ENCODE measurements at regions not wholly inside any gene's neighbourhood (a gene's known extent, or its start where the extent isn't known, plus 50 kb on each side); places are given as distances from the start of the nearest gene placed in this dataset.
"Not testable (repeated sequence)": the region's sequence is repeated elsewhere in the genome, so short reads cannot be mapped to it uniquely, and the experiment has no call there.

DNA sequence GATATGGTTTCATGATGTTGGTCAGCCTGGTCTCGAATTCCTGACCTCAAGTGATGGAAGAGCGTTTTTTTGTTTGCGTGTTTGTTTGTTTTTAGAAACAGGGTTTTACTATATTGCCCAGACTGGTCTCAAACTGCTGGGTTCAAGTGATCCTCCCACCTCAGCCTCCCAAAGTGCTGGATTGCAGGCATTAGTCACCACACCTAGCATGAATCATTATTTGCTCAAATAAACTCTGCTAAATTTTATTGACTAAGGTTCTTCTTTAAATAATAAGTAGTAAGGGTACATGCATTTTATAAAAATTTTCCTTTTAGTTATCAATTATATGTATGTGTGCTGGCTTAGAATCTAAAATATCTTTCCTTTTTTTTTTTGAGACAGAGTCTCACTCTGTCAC is 52.9 kb downstream of the ZBTB9 start:
- no peaks in the 10 kb centered on the region for H3K36me3 ChIP-seq (ENCODE audit: control insufficient read depth, insufficient read depth, low read length)
- DNase-seq (ENCODE audit: extremely low read depth, insufficient read length) = no peak
- H3K27me3 ChIP-seq (replicated peaks; ENCODE audit: control insufficient read depth, insufficient read depth, low read length) = no peaks in the 10 kb centered on the region
- TF ChIP-seq, protein P1, sequence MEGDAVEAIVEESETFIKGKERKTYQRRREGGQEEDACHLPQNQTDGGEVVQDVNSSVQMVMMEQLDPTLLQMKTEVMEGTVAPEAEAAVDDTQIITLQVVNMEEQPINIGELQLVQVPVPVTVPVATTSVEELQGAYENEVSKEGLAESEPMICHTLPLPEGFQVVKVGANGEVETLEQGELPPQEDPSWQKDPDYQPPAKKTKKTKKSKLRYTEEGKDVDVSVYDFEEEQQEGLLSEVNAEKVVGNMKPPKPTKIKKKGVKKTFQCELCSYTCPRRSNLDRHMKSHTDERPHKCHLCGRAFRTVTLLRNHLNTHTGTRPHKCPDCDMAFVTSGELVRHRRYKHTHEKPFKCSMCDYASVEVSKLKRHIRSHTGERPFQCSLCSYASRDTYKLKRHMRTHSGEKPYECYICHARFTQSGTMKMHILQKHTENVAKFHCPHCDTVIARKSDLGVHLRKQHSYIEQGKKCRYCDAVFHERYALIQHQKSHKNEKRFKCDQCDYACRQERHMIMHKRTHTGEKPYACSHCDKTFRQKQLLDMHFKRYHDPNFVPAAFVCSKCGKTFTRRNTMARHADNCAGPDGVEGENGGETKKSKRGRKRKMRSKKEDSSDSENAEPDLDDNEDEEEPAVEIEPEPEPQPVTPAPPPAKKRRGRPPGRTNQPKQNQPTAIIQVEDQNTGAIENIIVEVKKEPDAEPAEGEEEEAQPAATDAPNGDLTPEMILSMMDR (IDR thresholded peaks at IDR 0.05; ENCODE audit: insufficient read depth, low read length, poor library complexity, severe bottlenecking) = no peak
- no peak overlapping the region for H3K4me3 ChIP-seq (replicated peaks; ENCODE audit: low read depth, low read length)

DNA sequence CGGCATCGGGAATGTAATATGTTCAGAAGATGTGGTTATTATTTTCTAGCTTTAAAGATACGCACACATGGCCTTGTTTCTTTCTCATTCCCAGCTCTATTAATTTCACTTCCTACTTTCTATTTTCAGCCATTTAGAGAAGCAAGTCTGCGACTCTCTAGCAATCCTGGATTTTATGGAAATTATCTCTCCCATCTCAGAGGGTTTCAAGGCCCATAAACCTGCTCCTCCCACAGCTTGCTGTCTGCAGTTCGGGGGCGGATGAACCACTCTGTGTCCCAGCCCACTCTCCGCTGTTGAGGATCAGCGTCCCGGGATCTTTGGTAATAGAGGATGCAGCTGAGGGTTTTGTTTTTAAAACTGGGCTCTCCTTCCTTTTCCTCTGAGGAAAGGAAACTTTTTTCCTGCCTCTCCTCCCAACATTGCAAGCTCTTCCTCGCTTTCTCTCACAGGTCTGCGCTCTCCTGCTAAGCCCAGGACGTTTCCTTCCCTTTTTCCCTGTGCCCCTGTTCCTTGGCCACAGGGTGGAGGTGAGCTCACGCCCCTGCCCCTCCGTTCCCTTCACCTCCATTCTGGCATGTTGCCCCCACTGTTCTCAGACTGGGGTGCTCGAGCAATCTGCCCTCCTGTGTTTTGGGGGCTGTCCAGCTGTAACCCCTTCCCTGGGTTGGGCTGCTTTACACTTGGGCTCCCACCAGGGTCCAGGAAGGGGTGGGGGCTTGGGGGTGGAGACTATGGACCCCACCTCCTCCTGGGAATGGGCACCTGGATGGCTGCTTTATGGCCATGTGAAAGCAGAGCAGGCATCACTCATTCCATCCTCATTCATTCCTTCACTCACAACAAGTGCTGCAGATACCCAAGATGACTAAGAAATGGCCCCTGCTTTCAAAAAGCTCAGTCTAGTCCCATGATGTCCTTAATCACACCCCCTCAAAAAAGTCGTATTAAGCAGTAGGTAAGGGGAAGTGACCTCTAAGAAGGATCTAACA is 54.9 kb downstream of the ZBTB9 start:
- no peak for DNase-seq (ENCODE audit: extremely low read depth, insufficient read length)
- Histone ChIP-seq H3K36me3 (ENCODE audit: control insufficient read depth, insufficient read depth, low read length) (no peaks in the 10 kb centered on the region), H3K27me3 (replicated peaks; ENCODE audit: control insufficient read depth, insufficient read depth, low read length) (no peaks in the 10 kb centered on the region), H3K4me3 (replicated peaks; ENCODE audit: low read depth, low read length) (no peak overlapping the region)
- TF ChIP-seq, protein P1 (IDR thresholded peaks at IDR 0.05; ENCODE audit: insufficient read depth, low read length, poor library complexity, severe bottlenecking) = no peak

DNA sequence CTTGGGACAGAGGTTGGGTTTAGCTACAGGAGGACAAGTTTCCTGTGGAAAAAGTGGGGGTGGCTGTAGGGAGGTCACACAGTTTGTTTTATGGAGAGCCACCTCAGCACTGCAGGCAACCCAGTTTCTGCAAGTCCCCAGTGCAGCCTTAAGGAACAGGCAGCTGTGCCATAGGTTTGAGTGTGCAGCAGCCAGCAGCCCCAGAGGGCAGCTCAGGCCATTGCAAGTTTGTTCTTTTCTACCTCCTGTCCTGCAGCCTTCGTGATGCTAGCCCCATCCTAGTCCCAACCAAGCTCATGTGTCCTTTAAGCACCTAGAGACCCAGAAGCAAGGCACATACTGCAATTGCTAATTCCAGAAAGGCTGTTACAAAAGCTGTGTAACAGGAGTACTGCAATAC is 58.8 kb downstream of the ZBTB9 start:
- no peak for DNase-seq (ENCODE audit: extremely low read depth, insufficient read length)
- TF ChIP-seq, protein P1 (IDR thresholded peaks at IDR 0.05; ENCODE audit: insufficient read depth, low read length, poor library complexity, severe bottlenecking) = peak; percentile 6
- H3K36me3 ChIP-seq (ENCODE audit: control insufficient read depth, insufficient read depth, low read length) = no peaks in the 10 kb centered on the region
- no peak overlapping the region for H3K4me3 ChIP-seq (replicated peaks; ENCODE audit: low read depth, low read length)
- no peaks in the 10 kb centered on the region for H3K27me3 ChIP-seq (replicated peaks; ENCODE audit: control insufficient read depth, insufficient read depth, low read length)

DNA sequence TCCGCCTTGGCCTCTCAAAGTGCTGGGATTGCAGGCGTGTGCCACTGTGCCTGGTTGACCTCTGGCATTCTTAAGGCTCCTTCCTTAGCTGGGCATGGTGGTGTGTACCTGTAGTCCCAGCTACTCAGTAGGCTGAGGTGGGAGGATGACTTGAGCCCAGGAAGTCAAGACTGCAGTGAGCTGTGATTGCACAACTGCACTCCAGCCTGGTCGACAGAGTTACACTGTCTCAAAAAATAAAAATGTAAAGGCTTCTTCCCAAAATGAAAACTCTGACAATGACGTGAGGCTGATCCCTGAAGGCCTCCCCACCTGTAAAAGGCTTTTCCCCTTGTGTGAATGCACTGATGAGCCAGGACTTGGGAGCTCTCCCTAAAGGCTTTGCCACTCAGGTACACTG is 62.4 kb downstream of the ZBTB9 start:
- DNase-seq (ENCODE audit: extremely low read depth, insufficient read length) = no peak
- Histone ChIP-seq H3K4me3 (replicated peaks; ENCODE audit: low read depth, low read length) (no peak overlapping the region), H3K27me3 (replicated peaks; ENCODE audit: control insufficient read depth, insufficient read depth, low read length) (no peaks in the 10 kb centered on the region), H3K36me3 (ENCODE audit: control insufficient read depth, insufficient read depth, low read length) (no peaks in the 10 kb centered on the region)
- TF ChIP-seq, protein P1 (IDR thresholded peaks at IDR 0.05; ENCODE audit: insufficient read depth, low read length, poor library complexity, severe bottlenecking) = no peak

DNA sequence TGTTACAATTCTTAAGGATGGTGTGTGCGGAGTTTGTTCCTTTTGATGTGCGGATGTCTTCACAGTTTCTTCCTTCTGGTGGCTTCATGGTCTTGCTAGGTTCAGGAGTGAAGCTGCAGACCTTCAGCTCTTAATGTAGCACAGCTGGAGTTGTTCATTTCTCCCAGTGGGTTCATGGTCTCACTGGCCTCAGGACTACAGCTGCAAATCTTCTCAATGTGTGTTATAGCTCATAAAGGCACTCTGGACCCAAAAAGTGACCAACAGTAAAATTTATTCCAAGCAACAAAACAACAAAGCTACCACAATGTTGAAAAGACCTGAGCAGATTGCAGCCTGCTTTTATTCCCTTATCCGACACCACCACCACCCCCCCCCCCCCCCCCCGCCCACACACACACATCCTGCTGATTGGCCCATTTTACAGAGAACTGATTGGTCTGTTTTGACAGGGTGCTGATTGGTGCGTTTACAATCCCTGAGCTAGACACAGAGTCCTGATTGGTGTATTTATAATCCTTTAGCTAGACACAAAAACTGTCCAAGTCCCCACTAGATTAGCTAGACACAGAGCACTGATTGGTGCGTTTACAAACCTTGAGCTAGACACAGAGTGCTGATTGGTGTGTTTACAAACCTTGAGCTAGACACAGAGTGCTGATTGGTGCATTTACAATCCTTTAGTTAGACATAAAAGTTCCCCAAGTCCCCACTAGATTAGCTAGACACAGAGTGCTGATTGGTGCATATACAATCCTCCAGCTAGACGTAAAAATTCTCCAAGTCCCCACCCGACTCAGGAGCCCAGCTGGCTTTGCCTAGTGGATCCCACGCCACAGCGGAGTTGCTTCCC is 59.2 kb downstream of the BAK1 start:
- H3K4me3 ChIP-seq (replicated peaks; ENCODE audit: low read depth, low read length); H3K36me3 ChIP-seq (ENCODE audit: control insufficient read depth, insufficient read depth, low read length); DNase-seq (ENCODE audit: extremely low read depth, insufficient read length); H3K27me3 ChIP-seq (replicated peaks; ENCODE audit: control insufficient read depth, insufficient read depth, low read length): not testable (repeated sequence)
